ENCODE measurements at regions not wholly inside any gene's neighbourhood (a gene's known extent, or its start where the extent isn't known, plus 50 kb on each side); places are given as distances from the start of the nearest gene placed in this dataset.
"Not testable (repeated sequence)": the region's sequence is repeated elsewhere in the genome, so short reads cannot be mapped to it uniquely, and the experiment has no call there.

GRCh38 chr14:88985654-88986053 lies 161.2 kb downstream of the TTC8 start:
- DNase-seq, result no peak

DNA sequence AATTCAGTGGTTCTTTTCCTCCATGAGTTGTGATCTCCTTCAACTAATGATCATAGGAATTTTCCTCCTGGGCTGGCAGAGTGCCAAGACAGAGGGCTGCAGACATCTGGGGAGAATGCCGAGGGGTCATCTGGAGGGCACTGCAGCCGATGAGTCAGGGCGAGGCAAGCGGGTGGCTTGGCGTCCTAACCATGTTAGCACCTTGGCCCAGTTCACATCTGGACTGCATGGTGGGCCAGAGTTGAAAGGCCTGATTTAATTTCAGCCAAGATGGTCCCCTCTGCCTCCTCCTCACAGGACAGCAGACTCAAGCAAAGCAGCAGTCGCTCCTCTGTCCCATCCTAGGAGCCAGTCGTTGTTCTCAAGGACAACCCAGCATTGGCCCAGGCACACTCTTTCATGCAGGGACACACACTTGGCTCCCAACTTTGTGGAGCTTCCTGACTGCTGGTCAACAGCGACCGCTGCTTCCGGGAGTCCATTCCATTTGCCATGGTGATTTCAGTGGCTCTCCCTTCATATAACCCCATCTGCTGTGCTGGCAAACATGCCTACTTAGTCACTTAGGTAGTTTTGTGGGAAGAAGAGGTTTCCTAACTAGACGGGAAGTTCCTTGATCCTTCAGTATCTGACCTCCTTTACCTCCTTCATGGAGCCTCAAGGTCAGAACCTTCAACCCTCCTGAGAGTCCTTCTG lies 161.8 kb downstream of the TTC8 start:
- no peak for DNase-seq

- DNase-seq, result not testable (repeated sequence)
Measured at GRCh38 chr14:88986908-88987307, 162.5 kb downstream of the TTC8 start.

- DNase-seq, result no peak
Measured at GRCh38 chr14:88987516-88987915, 163.1 kb downstream of the TTC8 start.

- no peak for DNase-seq
Measured at GRCh38 chr14:88989911-88990310, 165.5 kb downstream of the TTC8 start.

DNA sequence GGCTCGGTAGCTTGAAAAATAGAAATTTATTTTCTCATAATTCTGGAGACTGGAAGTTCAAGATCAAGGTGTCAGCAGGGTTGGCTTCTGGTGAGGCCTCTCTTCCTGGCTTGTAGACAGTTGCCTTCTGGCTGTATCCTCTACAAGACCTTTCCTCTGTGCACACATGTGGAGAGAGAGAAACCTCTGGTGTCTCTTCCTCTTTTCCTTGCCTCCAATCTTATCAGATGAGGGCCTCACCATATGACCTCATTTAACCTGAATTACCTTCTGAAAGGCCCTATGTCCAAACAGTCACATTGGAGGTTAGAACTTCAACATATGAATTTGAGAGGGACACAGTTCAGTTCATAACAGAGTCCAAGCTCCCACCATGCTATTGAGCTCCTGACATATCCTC lies 166.4 kb downstream of the TTC8 start:
- no peak for DNase-seq

DNA sequence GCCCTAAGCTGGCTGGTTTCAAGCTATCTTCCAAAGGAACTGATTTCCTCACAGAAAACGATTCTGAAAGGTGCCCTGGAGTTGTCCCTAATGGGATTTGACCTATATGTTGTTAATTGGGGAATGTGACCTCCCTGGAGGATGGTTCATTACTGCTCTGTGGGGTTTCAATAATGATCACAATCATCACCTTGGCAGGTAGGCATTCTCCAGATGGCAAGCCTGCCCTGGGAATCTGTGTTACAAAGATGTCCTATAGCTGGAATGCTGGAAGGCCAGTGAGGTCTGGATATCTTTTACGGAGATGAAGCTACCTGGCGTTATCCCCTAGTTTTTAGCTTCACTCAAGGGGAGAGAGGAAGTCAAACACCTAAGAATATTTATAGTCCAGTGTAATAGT lies 167.6 kb downstream of the TTC8 start:
- DNase-seq, result no peak

GRCh38 chr14:88993946-88994345 lies 169.5 kb downstream of the TTC8 start:
- no peak for DNase-seq

DNA sequence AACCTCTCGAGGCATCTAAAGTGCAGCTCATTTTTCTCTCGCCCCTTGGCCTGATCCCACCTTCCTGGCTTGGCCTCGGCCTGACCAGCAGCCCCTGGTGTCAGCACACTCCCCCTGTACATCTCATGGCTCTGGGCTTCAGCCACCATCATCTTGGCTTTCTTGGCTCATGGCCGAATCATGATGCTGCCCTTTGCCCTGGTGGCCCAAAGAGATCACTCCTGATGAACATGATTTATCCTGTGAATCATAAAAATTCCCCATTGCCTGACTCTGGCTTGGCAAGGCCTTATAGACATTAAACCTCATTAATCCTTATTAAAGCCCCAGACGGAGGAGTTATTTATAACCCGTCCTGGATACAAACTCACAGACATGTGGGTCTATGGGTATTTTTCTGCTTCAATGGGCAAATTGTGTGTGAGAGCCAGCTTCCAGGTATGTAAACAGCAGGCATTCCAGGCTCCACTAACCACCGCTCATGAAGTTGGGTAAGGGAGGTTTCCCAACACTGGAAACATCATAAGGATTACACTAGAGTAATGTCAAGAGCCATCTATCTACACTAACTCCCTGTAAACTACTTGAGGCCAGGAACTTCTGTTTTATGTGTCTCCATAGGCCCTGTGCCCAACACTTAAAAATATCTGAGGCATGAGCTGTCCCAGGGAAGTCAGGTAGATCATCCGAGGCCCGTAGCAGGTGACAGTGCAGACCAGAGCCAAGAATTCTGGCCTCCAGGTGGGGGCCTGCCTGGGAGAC lies 171.2 kb downstream of the TTC8 start:
- DNase-seq, result no peak

DNA sequence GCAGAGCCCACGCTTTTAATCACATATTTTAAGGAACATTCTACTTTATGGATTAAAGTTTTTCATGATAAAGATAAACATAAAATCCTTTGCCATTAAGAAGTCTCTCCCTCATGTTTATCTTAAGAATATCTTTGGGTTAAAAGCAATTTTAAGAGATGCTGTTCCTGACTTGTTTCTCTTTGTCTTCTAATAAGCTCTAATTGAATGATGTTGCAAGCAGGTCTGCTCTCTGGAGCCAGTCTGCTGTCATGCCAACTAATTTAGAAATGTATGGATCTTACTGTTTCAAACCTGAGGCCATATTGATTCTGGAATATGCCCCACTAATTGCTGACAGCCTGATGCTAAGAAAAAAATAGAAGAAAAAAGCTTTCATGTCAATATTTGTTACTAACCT lies 173.6 kb downstream of the TTC8 start:
- no peak for DNase-seq

- no peak for DNase-seq
Measured at GRCh38 chr14:88999137-88999536, 174.7 kb downstream of the TTC8 start.

DNA sequence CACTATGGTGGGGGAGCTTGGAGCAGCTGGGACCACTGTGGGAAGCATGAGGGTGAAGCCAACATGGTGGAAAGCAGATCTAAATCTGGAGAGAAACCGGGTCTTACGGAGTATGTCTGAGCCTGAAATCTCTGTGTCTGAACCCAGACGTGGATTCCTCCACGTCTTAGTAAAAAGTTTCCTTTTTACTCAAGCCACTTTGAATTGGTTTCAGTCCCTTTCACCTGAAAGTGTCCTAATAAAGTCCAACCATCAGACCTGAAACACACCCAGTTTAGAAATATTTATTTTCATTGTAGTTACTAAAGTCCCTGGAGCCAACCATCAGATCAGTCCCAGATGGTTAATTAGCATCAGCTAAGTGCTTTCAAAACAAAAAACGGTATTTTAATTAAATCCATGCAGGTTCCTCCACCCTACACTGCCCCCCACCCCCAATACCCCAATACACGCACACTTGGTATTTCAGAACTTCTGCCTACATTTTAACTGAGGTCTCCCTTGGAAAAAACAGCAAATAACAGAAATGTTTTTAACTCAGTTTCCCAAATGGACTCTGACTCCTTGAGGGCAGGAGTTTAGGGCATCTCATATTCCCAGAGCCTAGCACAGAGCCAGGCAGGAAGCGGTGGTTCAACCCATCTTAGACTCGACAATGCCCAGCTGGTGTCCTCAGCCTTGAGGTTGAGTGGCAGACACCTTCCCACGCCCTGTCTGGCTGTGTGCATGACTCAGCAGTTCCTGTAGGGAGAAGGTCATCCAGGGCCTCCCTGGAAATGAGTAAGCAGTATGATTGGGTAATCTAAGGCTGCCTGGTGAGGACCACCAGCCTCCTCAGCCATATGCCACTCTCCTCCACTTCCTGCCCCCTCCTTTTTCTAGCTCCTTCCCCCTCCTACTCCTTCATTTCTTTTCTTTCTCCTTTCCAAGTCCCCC lies 175.8 kb downstream of the TTC8 start:
- DNase-seq, result peak in 1 of 2 donors; percentile 1

DNA sequence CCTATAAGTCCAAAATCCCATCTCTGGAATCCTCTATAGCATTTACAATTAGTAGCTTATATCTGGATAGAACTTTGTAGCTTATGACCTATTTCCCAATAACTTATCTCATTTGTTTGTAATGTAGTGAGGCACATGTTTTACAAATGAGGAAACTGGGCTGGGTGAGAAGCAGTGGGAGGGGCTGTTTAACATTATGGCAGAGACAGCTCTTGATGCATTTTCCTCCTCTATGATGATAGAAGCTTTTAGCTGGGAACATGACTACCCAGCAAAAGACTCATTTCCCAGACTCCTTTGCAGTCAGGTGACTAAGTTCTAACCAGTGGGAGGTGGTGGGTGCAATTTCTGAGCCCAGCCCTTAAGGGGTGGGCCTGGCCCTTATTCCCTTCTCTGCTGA lies 179.7 kb downstream of the TTC8 start:
- DNase-seq, result no peak

DNA sequence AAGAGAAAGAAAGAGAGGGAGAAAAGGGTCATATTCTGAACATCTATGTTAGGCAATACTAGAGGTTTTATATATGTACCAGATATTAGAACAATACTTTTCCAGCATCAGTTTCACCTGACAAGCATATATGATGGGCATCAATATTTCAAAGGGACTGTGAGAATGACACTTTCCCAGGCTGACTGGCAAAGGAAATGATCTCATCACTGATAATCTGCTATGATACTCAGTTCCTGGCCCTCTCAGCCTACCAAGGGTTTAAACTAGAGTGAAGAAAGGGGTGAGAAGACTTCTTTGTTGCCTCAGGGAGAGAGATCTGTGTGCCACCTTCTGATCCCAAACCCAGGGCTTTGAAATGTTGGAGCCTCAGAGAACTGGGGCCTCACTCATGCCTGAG lies 183.5 kb downstream of the TTC8 start:
- DNase-seq, result no peak

GRCh38 chr14:89011355-89012281 lies 187.2 kb downstream of the TTC8 start:
- no peak for DNase-seq

DNA sequence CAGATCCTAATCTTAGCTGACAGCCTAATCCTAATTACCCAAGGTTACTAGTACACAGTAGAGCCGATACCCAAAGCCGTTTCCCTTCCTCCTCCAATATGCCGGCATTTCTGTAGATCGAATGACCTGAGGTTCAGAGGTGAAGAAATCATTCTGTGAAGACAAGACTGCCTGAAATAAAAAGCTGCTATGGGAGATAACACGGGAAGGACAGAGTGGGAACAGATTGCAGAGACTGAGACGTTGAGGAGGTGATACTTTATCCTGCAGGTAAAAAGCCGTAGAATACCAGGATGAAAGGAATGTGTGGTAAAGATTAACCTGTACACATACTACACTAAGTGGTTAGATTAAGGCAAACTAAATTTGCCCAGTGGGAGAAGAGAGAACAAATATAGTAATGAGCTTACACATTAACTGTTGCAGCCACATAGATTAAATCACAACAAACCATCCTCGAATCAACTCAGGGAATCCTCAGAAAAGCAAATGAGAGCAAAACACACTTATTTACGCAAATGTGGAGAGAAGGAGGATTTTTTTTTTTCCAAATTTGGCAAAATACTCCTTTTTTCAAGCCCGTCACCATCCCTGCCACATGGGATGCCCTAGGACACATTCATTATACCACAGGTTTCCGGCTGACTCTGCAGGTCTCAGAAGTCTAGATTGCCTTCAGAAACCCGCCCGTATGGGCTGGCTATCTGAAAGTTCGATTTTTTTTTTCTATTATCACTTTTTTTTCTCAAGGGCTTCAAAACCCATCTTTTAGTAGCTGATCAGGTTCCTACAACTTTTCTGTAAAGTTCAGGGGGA lies 188.0 kb downstream of the TTC8 start:
- DNase-seq, result no peak

GRCh38 chr14:89013098-89013504 lies 188.7 kb downstream of the TTC8 start:
- no peak for DNase-seq

DNA sequence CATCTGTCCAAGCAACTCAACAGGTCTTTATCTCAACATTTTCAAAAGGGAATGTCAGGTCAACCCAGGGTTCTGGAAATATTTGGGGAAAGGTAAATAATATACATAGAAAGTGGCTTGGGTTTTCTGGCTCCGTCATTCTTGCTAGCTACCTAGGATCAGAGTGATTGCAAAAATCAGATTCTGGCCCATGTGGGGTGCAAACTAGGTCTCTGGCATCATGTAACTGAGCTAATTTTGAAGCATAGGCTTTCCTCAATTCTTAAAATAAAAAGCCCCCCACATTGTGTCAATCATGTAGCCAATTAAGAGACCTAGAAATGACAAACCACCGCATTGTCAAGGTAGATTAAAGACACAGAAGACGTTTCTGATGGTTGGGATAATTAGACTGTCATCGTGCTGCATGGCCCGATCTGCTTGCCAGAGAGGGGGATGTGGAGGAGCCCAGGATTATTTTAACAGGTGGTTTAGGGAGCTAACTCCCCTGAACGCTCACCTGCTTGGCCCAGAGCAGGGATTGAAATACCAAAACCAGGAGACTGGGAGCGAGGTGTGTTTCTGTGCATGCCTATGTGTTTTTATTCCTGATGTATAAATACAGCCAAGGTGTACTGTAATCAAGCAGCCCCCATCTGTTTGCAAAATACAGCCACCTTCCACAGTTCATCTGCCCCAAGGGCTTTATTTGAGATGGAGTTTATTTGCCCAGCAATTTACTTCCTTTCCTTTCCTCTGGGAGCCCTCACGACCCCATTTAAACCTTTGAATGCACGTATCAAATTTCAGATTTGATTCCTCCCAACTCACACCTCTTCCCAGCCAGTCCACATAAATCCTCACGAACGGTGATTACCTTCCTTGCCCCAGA lies 189.5 kb downstream of the TTC8 start:
- DNase-seq, result no peak

GRCh38 chr14:89014569-89014850 lies 190.1 kb downstream of the TTC8 start:
- DNase-seq, result no peak

GRCh38 chr14:89015016-89015415 lies 190.6 kb downstream of the TTC8 start:
- no peak for DNase-seq

- no peak for DNase-seq
Measured at GRCh38 chr14:89017417-89017816, 193.0 kb downstream of the TTC8 start.

All from activated CD4-positive, alpha-beta T cell treated with anti-CD3 and anti-CD28 coated beads for 4 hours (primary cell).